ENCODE measurements at regions not wholly inside any gene's neighbourhood (a gene's known extent, or its start where the extent isn't known, plus 50 kb on each side); places are given as distances from the start of the nearest gene placed in this dataset.

DNA sequence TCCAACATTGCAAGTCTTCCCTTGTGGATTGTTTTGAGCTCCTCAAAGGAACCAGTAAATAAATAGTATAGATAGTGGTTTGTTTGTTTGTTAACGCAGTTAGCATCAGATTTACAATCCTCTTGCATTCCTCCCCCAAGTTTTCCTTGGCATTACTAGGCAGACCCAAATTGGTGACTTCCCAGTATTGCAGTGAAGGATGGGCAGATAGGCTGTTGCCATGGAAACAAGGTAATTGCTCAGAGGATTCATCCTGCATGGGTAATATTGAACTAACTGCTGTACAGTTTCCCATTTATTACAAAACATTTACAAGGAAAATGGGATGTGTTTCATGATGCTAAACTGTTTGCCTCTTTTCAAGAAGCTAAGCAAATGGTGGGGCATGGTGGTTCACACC is 477.2 kb downstream of the EPM2A start:
- Histone ChIP-seq H3K9me3 (no peaks in the 10 kb centered on the region), H3K4me1 (no peaks in the 10 kb centered on the region), H3K27ac (no peak overlapping the region), H3K27me3 (no peaks in the 10 kb centered on the region), H3K36me3 (no peaks in the 10 kb centered on the region), H3K4me3 (no peak overlapping the region)
- TF ChIP-seq, protein P1, sequence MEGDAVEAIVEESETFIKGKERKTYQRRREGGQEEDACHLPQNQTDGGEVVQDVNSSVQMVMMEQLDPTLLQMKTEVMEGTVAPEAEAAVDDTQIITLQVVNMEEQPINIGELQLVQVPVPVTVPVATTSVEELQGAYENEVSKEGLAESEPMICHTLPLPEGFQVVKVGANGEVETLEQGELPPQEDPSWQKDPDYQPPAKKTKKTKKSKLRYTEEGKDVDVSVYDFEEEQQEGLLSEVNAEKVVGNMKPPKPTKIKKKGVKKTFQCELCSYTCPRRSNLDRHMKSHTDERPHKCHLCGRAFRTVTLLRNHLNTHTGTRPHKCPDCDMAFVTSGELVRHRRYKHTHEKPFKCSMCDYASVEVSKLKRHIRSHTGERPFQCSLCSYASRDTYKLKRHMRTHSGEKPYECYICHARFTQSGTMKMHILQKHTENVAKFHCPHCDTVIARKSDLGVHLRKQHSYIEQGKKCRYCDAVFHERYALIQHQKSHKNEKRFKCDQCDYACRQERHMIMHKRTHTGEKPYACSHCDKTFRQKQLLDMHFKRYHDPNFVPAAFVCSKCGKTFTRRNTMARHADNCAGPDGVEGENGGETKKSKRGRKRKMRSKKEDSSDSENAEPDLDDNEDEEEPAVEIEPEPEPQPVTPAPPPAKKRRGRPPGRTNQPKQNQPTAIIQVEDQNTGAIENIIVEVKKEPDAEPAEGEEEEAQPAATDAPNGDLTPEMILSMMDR (IDR thresholded peaks at IDR 0.05) = no peak
- no peak for DNase-seq (ENCODE audit: low spot score in 2 of 2)
- intact Hi-C loops (cut with DNase I) = no loop called here

DNA sequence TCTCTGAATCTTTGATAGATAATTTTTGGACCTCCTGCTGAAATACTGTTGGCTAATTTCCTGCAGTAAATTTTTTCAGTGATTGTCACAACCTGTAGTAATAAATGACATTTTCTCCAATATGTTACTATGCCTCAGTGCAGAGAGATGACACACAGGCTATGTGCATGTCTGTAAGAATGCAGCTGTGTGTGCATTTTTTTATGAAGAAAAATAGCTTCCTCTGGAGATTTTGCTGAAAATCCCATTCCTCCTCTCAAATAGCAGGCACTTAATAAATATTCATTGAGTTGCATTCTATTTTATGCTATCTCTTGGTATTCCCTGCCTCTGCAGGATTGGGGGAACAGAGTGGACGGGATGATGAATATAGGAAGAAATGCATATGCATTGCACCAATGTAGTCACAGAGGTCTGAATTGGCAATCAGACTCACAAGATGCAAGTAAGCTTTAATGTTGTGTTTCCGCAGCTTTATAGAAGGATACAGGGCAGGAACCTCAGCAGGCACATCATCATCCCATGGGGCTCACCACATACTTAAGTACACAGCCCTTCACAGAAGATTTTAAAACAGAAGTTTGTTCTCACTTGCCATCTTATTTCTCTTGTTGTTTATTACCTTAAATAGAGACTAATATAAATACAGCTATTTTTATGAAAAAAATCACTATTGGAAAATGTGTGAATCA is 474.7 kb downstream of the EPM2A start:
- H3K4me3 ChIP-seq = no peak overlapping the region
- no peaks in the 10 kb centered on the region for H3K4me1 ChIP-seq
- intact Hi-C loops (cut with DNase I) = no loop called here
- no peaks in the 10 kb centered on the region for H3K36me3 ChIP-seq
- no peak overlapping the region for H3K27ac ChIP-seq
- H3K27me3 ChIP-seq = no peaks in the 10 kb centered on the region
- TF ChIP-seq, protein P1 (IDR thresholded peaks at IDR 0.05) = no peak
- DNase-seq (ENCODE audit: low spot score in 2 of 2) = no peak
- H3K9me3 ChIP-seq = no peaks in the 10 kb centered on the region

DNA sequence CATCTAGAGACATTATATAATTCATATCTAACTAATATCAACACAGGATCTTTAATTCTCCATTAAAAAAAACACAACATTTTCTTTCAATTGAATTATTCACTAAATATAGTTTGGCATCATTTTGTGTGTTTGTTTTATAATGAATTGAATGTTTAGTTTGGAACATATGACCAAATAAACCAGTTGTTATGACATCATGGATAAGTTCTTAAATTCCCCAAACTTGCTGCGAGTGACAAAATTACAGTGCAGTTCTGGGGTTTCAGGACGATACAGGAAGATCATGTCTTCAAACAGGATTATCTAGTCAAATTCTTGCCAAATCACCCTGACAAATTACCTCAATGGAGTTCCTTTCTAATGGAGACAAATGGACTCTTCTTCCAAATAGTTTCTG is 473.6 kb downstream of the EPM2A start:
- no peaks in the 10 kb centered on the region for H3K4me1 ChIP-seq
- no peak for DNase-seq (ENCODE audit: low spot score in 2 of 2)
- intact Hi-C loops (cut with DNase I) = no loop called here
- TF ChIP-seq, protein P1 (IDR thresholded peaks at IDR 0.05) = no peak
- no peak overlapping the region for H3K4me3 ChIP-seq
- no peak overlapping the region for H3K27ac ChIP-seq
- no peaks in the 10 kb centered on the region for H3K9me3 ChIP-seq
- H3K27me3 ChIP-seq = no peaks in the 10 kb centered on the region
- H3K36me3 ChIP-seq = no peaks in the 10 kb centered on the region

DNA sequence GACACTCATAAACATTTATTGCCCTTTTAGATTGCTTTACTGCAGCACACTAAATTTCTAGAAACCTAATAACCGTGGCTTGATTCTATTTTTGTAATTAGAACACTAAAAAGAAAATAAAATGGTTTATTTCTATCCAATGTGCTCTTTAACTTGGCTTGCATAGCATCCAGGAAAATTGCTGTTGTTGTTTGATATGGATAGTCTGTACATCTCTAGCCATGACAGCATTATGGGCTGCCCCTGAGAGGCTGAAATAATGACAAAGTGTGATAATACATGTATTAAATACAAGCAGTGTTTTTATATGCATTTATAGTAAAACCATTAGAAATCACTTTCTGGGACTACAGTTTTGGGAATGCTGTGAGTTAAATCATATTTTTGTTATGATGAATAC is 472.5 kb downstream of the EPM2A start:
- TF ChIP-seq, protein P1 (IDR thresholded peaks at IDR 0.05) = no peak
- Histone ChIP-seq H3K36me3 (no peaks in the 10 kb centered on the region), H3K9me3 (no peaks in the 10 kb centered on the region), H3K4me3 (no peak overlapping the region), H3K27ac (no peak overlapping the region), H3K4me1 (no peaks in the 10 kb centered on the region), H3K27me3 (no peaks in the 10 kb centered on the region)
- no peak for DNase-seq (ENCODE audit: low spot score in 2 of 2)
- intact Hi-C loops (cut with DNase I) = no loop called here

DNA sequence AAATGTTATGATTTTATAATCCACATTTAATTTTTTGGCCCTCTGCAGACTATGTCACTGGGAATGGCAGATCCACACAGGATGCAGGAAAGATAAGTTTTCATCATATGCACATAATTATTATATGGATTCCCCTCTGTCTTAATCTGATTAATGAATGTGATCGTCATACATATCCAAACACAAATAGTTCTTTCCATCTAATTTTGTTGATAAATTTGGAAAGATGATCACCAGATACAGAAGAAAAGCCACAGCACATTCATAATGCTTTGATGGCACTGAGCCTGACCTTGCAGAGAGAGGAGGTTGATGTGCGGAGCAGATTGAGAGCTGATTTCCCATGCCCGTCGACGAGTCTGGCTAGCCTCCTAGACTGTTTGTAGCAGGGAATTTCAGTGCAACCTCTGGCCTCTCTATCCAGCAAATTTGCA is 471.5 kb downstream of the EPM2A start:
- Histone ChIP-seq H3K36me3 (no peaks in the 10 kb centered on the region), H3K4me1 (no peaks in the 10 kb centered on the region), H3K9me3 (no peaks in the 10 kb centered on the region), H3K27ac (no peak overlapping the region), H3K27me3 (no peaks in the 10 kb centered on the region), H3K4me3 (no peak overlapping the region)
- TF ChIP-seq, protein P1 (IDR thresholded peaks at IDR 0.05) = no peak
- intact Hi-C loops (cut with DNase I) = no loop called here
- no peak for DNase-seq (ENCODE audit: low spot score in 2 of 2)

Data from ascending aorta (tissue), 2 donors.